LNCAP (cell line): ENCODE measurements at regions not wholly inside any gene's neighbourhood (a gene's known extent, or its start where the extent isn't known, plus 50 kb on each side); places are given as distances from the start of the nearest gene placed in this dataset.

Experiments used
- CTCF ChIP-seq: fragments of 450-650 bp; IDR thresholded peaks from 2 replicates; pipeline ENCODE4 v1.5.1; 2017; ENCODE audit warnings: mild to moderate bottlenecking

- TF ChIP-seq CTCF = no peak
Observed at GRCh38 chr18:41873730-41874129, 81.3 kb upstream of the PIK3C3 start.

GRCh38 chr18:41872206-41872605 is 82.8 kb upstream of the PIK3C3 start:
- no peak for TF ChIP-seq CTCF

GRCh38 chr18:41871229-41872000 is 83.6 kb upstream of the PIK3C3 start:
- no peak for TF ChIP-seq CTCF

- TF ChIP-seq CTCF = no peak
Observed at GRCh38 chr18:41870817-41871216, 84.2 kb upstream of the PIK3C3 start.

GRCh38 chr18:41870191-41870590 is 84.8 kb upstream of the PIK3C3 start:
- TF ChIP-seq CTCF = no peak

GRCh38 chr18:41864216-41864615 is 90.8 kb upstream of the PIK3C3 start:
- no peak for TF ChIP-seq CTCF

- TF ChIP-seq CTCF = no peak
Observed at GRCh38 chr18:41862921-41863320, 92.1 kb upstream of the PIK3C3 start.

- TF ChIP-seq CTCF = no peak
Observed at GRCh38 chr18:41860987-41861386, 94.0 kb upstream of the PIK3C3 start.
